ENCODE measurements at regions not wholly inside any gene's neighbourhood (a gene's known extent, or its start where the extent isn't known, plus 50 kb on each side); places are given as distances from the start of the nearest gene placed in this dataset.

DNA sequence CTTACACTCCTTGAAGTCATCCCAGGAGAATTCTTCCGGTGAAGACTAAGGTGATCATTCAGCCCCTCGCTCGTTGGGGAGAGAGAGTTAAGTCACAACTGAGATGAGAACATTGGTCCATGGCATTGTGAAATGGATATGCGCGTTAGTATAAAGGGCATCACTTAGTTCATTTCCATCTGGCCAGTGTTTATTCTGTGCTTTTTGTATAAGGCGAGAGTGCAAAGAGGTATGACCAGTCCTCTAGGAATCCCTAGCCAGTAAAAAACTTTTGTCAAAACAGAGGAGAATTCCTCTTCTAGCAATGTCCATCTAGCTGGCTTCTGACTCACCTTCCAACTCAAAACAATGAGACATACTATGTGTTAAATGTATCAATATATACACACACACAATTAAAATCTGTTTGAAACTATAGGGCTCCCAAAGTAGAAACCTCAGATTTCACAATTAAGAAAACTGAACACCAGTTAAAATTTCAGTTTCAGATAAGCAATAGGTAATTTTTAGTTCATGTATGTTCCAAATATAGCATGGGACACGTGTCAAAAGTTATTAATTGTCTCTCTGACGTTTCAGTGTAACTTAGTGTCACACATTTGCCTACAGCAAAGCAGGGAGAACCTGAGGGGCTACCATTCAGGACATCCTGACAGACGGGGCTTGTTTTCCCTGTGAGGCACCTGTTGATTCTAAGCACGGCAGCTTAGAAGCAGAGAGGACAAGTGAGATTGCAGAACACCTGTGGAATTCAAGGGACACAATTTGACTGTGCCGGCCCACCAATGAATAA, 158.9 kb downstream of the KLF6 start:
- no peak overlapping the region for H3K4me3 ChIP-seq (ENCODE audit: low read length, poor library complexity, severe bottlenecking)
- H4K20me1 ChIP-seq (ENCODE audit: insufficient read depth, low read length, poor library complexity, severe bottlenecking) = no peaks in the 10 kb centered on the region
- no peaks in the 10 kb centered on the region for H3K79me2 ChIP-seq (ENCODE audit: insufficient read depth, low read length)
- H3K4me1 ChIP-seq (ENCODE audit: insufficient read depth, low read length, poor library complexity, severe bottlenecking) = no peaks in the 10 kb centered on the region
- H3K9me2 ChIP-seq (replicated peaks; ENCODE audit: low read depth, low read length) = no peaks in the 10 kb centered on the region
- no peak overlapping the region for H2AFZ ChIP-seq (ENCODE audit: low read length)
- H3K9me3 ChIP-seq (ENCODE audit: insufficient read depth, low read depth, low read length) = no peaks in the 10 kb centered on the region; the same call in 1 of the 2 replicates
- H3K9ac ChIP-seq (ENCODE audit: low read depth, low read length, poor library complexity, severe bottlenecking) = no peak overlapping the region
- H3K27me3 ChIP-seq (ENCODE audit: insufficient read depth, low read length, poor library complexity, severe bottlenecking) = no peaks in the 10 kb centered on the region
- H3F3A ChIP-seq (ENCODE audit: low read depth) = no peaks in the 10 kb centered on the region
- H3K36me3 ChIP-seq (ENCODE audit: insufficient read depth, low read length) = no peaks in the 10 kb centered on the region
- no peak for TF ChIP-seq EZH2phosphoT487 (IDR thresholded peaks at IDR 0.05; ENCODE audit: borderline replicate concordance)
- TF ChIP-seq, protein P1, sequence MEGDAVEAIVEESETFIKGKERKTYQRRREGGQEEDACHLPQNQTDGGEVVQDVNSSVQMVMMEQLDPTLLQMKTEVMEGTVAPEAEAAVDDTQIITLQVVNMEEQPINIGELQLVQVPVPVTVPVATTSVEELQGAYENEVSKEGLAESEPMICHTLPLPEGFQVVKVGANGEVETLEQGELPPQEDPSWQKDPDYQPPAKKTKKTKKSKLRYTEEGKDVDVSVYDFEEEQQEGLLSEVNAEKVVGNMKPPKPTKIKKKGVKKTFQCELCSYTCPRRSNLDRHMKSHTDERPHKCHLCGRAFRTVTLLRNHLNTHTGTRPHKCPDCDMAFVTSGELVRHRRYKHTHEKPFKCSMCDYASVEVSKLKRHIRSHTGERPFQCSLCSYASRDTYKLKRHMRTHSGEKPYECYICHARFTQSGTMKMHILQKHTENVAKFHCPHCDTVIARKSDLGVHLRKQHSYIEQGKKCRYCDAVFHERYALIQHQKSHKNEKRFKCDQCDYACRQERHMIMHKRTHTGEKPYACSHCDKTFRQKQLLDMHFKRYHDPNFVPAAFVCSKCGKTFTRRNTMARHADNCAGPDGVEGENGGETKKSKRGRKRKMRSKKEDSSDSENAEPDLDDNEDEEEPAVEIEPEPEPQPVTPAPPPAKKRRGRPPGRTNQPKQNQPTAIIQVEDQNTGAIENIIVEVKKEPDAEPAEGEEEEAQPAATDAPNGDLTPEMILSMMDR (conservative IDR thresholded peaks at IDR 0.05; ENCODE audit: low read length) = no peak
- H3K4me2 ChIP-seq (ENCODE audit: low read depth, low read length, poor library complexity, severe bottlenecking) = no peak overlapping the region

DNA sequence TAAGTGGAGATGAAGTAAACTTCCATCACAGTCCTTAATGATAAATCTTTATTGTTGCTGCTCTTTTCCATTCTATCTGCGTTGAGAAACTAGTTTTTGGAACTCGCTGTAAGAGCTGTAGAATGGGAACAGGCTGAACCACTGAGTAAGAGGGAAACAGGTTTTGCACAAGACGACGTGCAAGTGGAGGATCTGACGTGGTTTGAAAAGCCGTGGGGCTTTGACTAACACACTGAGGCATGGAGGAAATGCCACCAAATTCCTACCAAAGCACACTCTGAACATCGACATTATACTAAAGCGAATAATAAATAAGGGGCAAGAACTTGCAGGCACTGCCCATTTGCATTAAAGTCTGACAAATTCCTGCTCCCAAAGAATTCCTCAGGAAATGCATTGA, 160.6 kb downstream of the KLF6 start:
- H2AFZ ChIP-seq (ENCODE audit: low read length) = no peak overlapping the region
- H3K27me3 ChIP-seq (ENCODE audit: insufficient read depth, low read length, poor library complexity, severe bottlenecking) = no peaks in the 10 kb centered on the region
- TF ChIP-seq, protein P1 (conservative IDR thresholded peaks at IDR 0.05; ENCODE audit: low read length) = no peak
- TF ChIP-seq EZH2phosphoT487 (IDR thresholded peaks at IDR 0.05; ENCODE audit: borderline replicate concordance) = no peak
- H3K9me3 ChIP-seq (ENCODE audit: insufficient read depth, low read depth, low read length) = no peaks in the 10 kb centered on the region; the same call in 1 of the 2 replicates
- no peaks in the 10 kb centered on the region for H3K4me1 ChIP-seq (ENCODE audit: insufficient read depth, low read length, poor library complexity, severe bottlenecking)
- no peaks in the 10 kb centered on the region for H4K20me1 ChIP-seq (ENCODE audit: insufficient read depth, low read length, poor library complexity, severe bottlenecking)
- H3F3A ChIP-seq (ENCODE audit: low read depth) = no peaks in the 10 kb centered on the region
- no peak overlapping the region for H3K9ac ChIP-seq (ENCODE audit: low read depth, low read length, poor library complexity, severe bottlenecking)
- H3K36me3 ChIP-seq (ENCODE audit: insufficient read depth, low read length) = no peaks in the 10 kb centered on the region
- no peak overlapping the region for H3K4me3 ChIP-seq (ENCODE audit: low read length, poor library complexity, severe bottlenecking)
- H3K79me2 ChIP-seq (ENCODE audit: insufficient read depth, low read length) = no peaks in the 10 kb centered on the region
- H3K9me2 ChIP-seq (replicated peaks; ENCODE audit: low read depth, low read length) = no peaks in the 10 kb centered on the region
- H3K4me2 ChIP-seq (ENCODE audit: low read depth, low read length, poor library complexity, severe bottlenecking) = no peak overlapping the region

DNA sequence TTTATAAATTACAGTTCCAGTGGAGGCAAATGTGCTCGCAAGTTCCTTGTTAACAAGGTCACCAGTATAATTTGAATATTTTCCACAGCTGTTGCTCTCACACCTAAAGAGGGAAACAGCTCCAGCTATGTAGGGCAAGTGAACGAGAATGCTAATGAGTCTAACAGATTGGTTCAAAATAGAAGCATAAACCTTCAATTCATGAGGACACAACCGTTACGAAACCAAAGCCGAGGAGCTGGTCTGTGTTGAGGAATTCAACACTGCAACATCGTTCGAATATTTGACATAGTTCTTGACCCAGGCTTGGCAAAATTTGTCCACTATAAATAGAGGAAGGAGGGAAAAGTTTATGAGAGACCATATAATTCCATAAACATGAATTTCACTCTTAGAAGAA, 161.3 kb downstream of the KLF6 start:
- Histone ChIP-seq H3K36me3 (ENCODE audit: insufficient read depth, low read length) (no peaks in the 10 kb centered on the region), H3K4me1 (ENCODE audit: insufficient read depth, low read length, poor library complexity, severe bottlenecking) (no peaks in the 10 kb centered on the region), H3K79me2 (ENCODE audit: insufficient read depth, low read length) (no peaks in the 10 kb centered on the region), H3K9me3 (ENCODE audit: insufficient read depth, low read depth, low read length) (no peaks in the 10 kb centered on the region; the same call in 1 of the 2 replicates), H3K4me3 (ENCODE audit: low read length, poor library complexity, severe bottlenecking) (no peak overlapping the region), H3K4me2 (ENCODE audit: low read depth, low read length, poor library complexity, severe bottlenecking) (no peak overlapping the region), H3K27me3 (ENCODE audit: insufficient read depth, low read length, poor library complexity, severe bottlenecking) (no peaks in the 10 kb centered on the region), H2AFZ (ENCODE audit: low read length) (no peak overlapping the region), H3K9me2 (replicated peaks; ENCODE audit: low read depth, low read length) (no peaks in the 10 kb centered on the region), H4K20me1 (ENCODE audit: insufficient read depth, low read length, poor library complexity, severe bottlenecking) (no peaks in the 10 kb centered on the region), H3K9ac (ENCODE audit: low read depth, low read length, poor library complexity, severe bottlenecking) (no peak overlapping the region), H3F3A (ENCODE audit: low read depth) (no peaks in the 10 kb centered on the region)
- TF ChIP-seq, protein P1 (conservative IDR thresholded peaks at IDR 0.05; ENCODE audit: low read length) = no peak
- no peak for TF ChIP-seq EZH2phosphoT487 (IDR thresholded peaks at IDR 0.05; ENCODE audit: borderline replicate concordance)
